ENCODE measurements at regions not wholly inside any gene's neighbourhood (a gene's known extent, or its start where the extent isn't known, plus 50 kb on each side); places are given as distances from the start of the nearest gene placed in this dataset.

GRCh38 chr12:18837505-18837904 is 99.6 kb downstream of the CAPZA3 start:
- Histone ChIP-seq H3K4me3 (ENCODE audit: extremely low read depth in 1 of 4, insufficient read depth in 2 of 4, low read depth in 3 of 4, low read length in 4 of 4) (no peak overlapping the region), H2BK15ac (ENCODE audit: low read length) (no peak overlapping the region), H3K27me3 (replicated peaks in 1 of 4; ENCODE audit: control insufficient read depth in 3 of 4, extremely low read depth in 1 of 4, insufficient read depth in 3 of 4, low read length in 3 of 4) (no peaks in the 10 kb centered on the region), H3K14ac (ENCODE audit: insufficient read length) (no peak overlapping the region), H3K56ac (replicated peaks; ENCODE audit: insufficient read length, low read depth, low read length) (no peak overlapping the region), H3K9ac (replicated peaks in 1 of 4; ENCODE audit: extremely low read depth in 1 of 4, low read depth in 3 of 4, low read length in 3 of 4) (no peak overlapping the region), H2AFZ (ENCODE audit: low read length) (no peak overlapping the region), H3K79me2 (ENCODE audit: control insufficient read depth in 1 of 2, insufficient read depth in 2 of 2, low read length in 2 of 2) (no peaks in the 10 kb centered on the region), H4K5ac (ENCODE audit: insufficient read length, low read depth, low read length) (no peak overlapping the region), H3K23me2 (ENCODE audit: low read depth, low read length) (no peaks in the 10 kb centered on the region), H4K20me1 (replicated peaks in 1 of 2; ENCODE audit: control insufficient read depth in 1 of 2, insufficient read depth in 2 of 2, low read length in 2 of 2) (no peaks in the 10 kb centered on the region), H3K27ac (ENCODE audit: low read depth, low read length) (no peak overlapping the region), H3K18ac (ENCODE audit: extremely low read depth, low read length) (no peak overlapping the region), H2BK20ac (ENCODE audit: low read length) (no peak overlapping the region), H3K4me2 (ENCODE audit: insufficient read depth in 1 of 2, low read depth in 2 of 2, low read length in 2 of 2) (no peak overlapping the region), H4K91ac (replicated peaks; ENCODE audit: insufficient read length, low read length) (no peak overlapping the region), H4K8ac (ENCODE audit: extremely low read depth, insufficient read depth, low read length) (no peak overlapping the region), H2AK5ac (ENCODE audit: low read depth, low read length) (no peak overlapping the region), H3K4ac (replicated peaks; ENCODE audit: insufficient read length, low read depth, low read length) (no peak overlapping the region), H3K36me3 (ENCODE audit: control insufficient read depth in 2 of 4, insufficient read depth in 4 of 4, low read length in 3 of 4) (no peaks in the 10 kb centered on the region), H3K23ac (ENCODE audit: insufficient read length) (no peak overlapping the region), H3K9me3 (ENCODE audit: insufficient read depth in 2 of 2, low read depth in 1 of 2, low read length in 1 of 2) (no peaks in the 10 kb centered on the region), H2BK120ac (replicated peaks; ENCODE audit: low read depth, low read length) (no peak overlapping the region), H3K79me1 (ENCODE audit: low read depth, low read length) (no peaks in the 10 kb centered on the region), H3K4me1 (replicated peaks in 1 of 4; ENCODE audit: control insufficient read depth in 3 of 4, insufficient read depth in 4 of 4, low read length in 3 of 4) (no peaks in the 10 kb centered on the region), H2BK12ac (ENCODE audit: low read depth, low read length) (no peak overlapping the region), H2BK5ac (ENCODE audit: low read depth, low read length) (no peak overlapping the region)
- FAIRE-seq (no peak), DNase-seq (ENCODE audit: low read depth in 1 of 2, low spot score in 2 of 2) (no peak)
- WGBS, 2 experiments (ENCODE audit: extremely low coverage in 1 of 2, insufficient coverage in 1 of 2, insufficient read length in 1 of 2, insufficient replicate concordance in 2 of 2, low coverage in 1 of 2, low lambda C conversion rate in 2 of 2, missing lambda C conversion rate in 1 of 2) = 93% methylated on average over 2 of the region's 2 CpGs; no CpG with 5 or more reads in 1 of the 2 experiments
- TF ChIP-seq TCF12 (IDR thresholded peaks at IDR 0.05; ENCODE audit: low read depth, low read length) (no peak), KDM4A (IDR thresholded peaks at IDR 0.05; ENCODE audit: low read depth, low read length, severe bottlenecking) (no peak), SIN3A (conservative IDR thresholded peaks at IDR 0.05 in 1 of 2, IDR thresholded peaks at IDR 0.05 in 1 of 2; ENCODE audit: low read depth in 1 of 2, low read length in 2 of 2) (no peak), JUN (IDR thresholded peaks at IDR 0.05; ENCODE audit: low read depth, low read length) (no peak), BRCA1 (IDR thresholded peaks at IDR 0.05; ENCODE audit: low read depth, low read length) (no peak), EZH2 (IDR thresholded peaks at IDR 0.05; ENCODE audit: low read depth, low read length, severe bottlenecking) (no peak), EP300 (IDR thresholded peaks at IDR 0.05; ENCODE audit: borderline replicate concordance in 1 of 2, low read depth in 2 of 2, low read length in 2 of 2) (no peak), ASH2L (IDR thresholded peaks at IDR 0.05; ENCODE audit: low read length) (no peak), E2F6 (IDR thresholded peaks at IDR 0.05) (no peak), POLR2AphosphoS5 (IDR thresholded peaks at IDR 0.05; ENCODE audit: low read depth, low read length) (no peak), EGR1 (IDR thresholded peaks at IDR 0.05; ENCODE audit: borderline replicate concordance, low read depth, low read length) (no peak), GTF2F1 (IDR thresholded peaks at IDR 0.05; ENCODE audit: borderline replicate concordance, low read depth, low read length) (no peak)
- POLR2A ChIA-PET (ENCODE audit: partially characterized antibody) = interaction anchor here (1.3 kb wide), 1 partner anchor 302 kb away, joined by 3 read pairs; no protein-coding TSS in a partner anchor
- CTCF ChIA-PET (ENCODE audit: partially characterized antibody) = interaction anchor here (1.2 kb wide), 1 partner anchor 13 kb away, joined by 4 read pairs; no protein-coding TSS in a partner anchor

Measured in H1 (cell line).